Anterior cingulate cortex (tissue), 58 donors: ENCODE measurements at regions not wholly inside any gene's neighbourhood (a gene's known extent, or its start where the extent isn't known, plus 50 kb on each side); places are given as distances from the start of the nearest gene placed in this dataset.
"Not testable (repeated sequence)": the region's sequence is repeated elsewhere in the genome, so short reads cannot be mapped to it uniquely, and the experiment has no call there.

Experiments
- DNase-seq, 58 donors: peaks; one replicate each; lab custom pipeline; 2025; lab: John Stamatoyannopoulos, UW

GRCh38 chr1:43015269-43015668, 56.6 kb upstream of the SLC2A1 start:
- DNase-seq: no peak

- not testable (repeated sequence) for DNase-seq
These were observed 55.9 kb upstream of the SLC2A1 start for GRCh38 chr1:43014579-43014978.

- DNase-seq: no peak
These were observed 52.4 kb upstream of the SLC2A1 start for GRCh38 chr1:43011020-43011419.

GRCh38 chr1:43009274-43009673, 50.6 kb upstream of the SLC2A1 start:
- DNase-seq: no peak

- no peak for DNase-seq
These were observed 49.7 kb upstream of the SLC2A1 start for GRCh38 chr1:43008115-43009060.
